IMR-90 (cell line): ENCODE measurements at regions not wholly inside any gene's neighbourhood (a gene's known extent, or its start where the extent isn't known, plus 50 kb on each side); places are given as distances from the start of the nearest gene placed in this dataset.

Experiments
- ATAC-seq: fragments of 200-7000 bp; cut with Tn5 transposase; 2 replicates; pipeline ENCODE4 v1.9.1; 2020; ENCODE audit warnings: low read depth, mild to moderate bottlenecking, moderate library complexity
- BruUV-seq: library from RNA; stranded (reverse); fragments of 400-500 nt; replicated peaks from 2 replicates; lab custom pipeline; 2021; lab: Mats Ljungman, UMichigan
- CTCF ChIA-PET: fragments of 300-600 bp; formaldehyde crosslinking; extraction: SDS; loops from one replicate; lab custom pipeline; 2021; ENCODE audit warnings: antibody characterized with exemption; lab: Yijun Ruan, JAX
- POLR2A ChIA-PET: fragments of 300-600 bp; sonication (Branson Sonifier 250); formaldehyde crosslinking; loops from one replicate; lab custom pipeline; 2022; ENCODE audit warnings: antibody characterized with exemption; ENCODE audit not compliant: unreplicated experiment; lab: Charles Lee
- DNase-seq: peaks from one replicate; pipeline ENCODE4 v3.0.0; 2013
- H2AFZ ChIP-seq: replicated peaks from 2 replicates; pipeline ENCODE3; 2013; ENCODE audit warnings: low read length, mild to moderate bottlenecking; ENCODE audit not compliant: poor library complexity
- H2AK5ac ChIP-seq: 2 replicates; pipeline ENCODE4 v1.6.1; 2013; ENCODE audit warnings: low read depth, low read length, inconsistent platforms
- H2AK9ac ChIP-seq: replicated peaks from 2 replicates; pipeline ENCODE3; 2013; ENCODE audit warnings: mild to moderate bottlenecking, low read depth, low read length, moderate library complexity; ENCODE audit not compliant: poor library complexity
- H2BK120ac ChIP-seq: 2 replicates; pipeline ENCODE4 v1.6.1; 2013; ENCODE audit warnings: low read depth, low read length, inconsistent platforms
- H2BK15ac ChIP-seq: 3 replicates; pipeline ENCODE4 v1.6.1; 2013; ENCODE audit warnings: low read depth, low read length, inconsistent platforms
- H2BK20ac ChIP-seq: 2 replicates; pipeline ENCODE4 v1.6.1; 2013; ENCODE audit warnings: low read depth, mild to moderate bottlenecking, inconsistent platforms, low read length, moderate library complexity
- H2BK5ac ChIP-seq: 2 replicates; pipeline ENCODE4 v1.6.1; 2013; ENCODE audit warnings: mild to moderate bottlenecking, low read depth, low read length, inconsistent platforms; ENCODE audit not compliant: poor library complexity, severe bottlenecking
- H3K14ac ChIP-seq: replicated peaks from 2 replicates; pipeline ENCODE4 v1.6.1; 2013; ENCODE audit warnings: low read depth, low read length, inconsistent platforms
- H3K18ac ChIP-seq: 2 replicates; pipeline ENCODE4 v1.6.1; 2013; ENCODE audit warnings: low read depth, low read length, control low read depth
- H3K23ac ChIP-seq: 2 replicates; pipeline ENCODE4 v1.6.1; 2013; ENCODE audit warnings: low read depth, low read length, inconsistent platforms
- H3K27ac ChIP-seq: 2 replicates; pipeline ENCODE4 v1.5.1; 2013; ENCODE audit warnings: mild to moderate bottlenecking, control low read depth, low read length; ENCODE audit not compliant: insufficient read depth
- H3K27me3 ChIP-seq: 2 replicates; pipeline ENCODE4 v1.6.1; 2013; ENCODE audit warnings: low read length; ENCODE audit not compliant: control insufficient read depth, insufficient read depth
- H3K36me3 ChIP-seq: 2 replicates; pipeline ENCODE4 v1.6.1; 2013; ENCODE audit warnings: low read length, mixed read lengths; ENCODE audit not compliant: control insufficient read depth, insufficient read depth
- H3K4ac ChIP-seq: 2 replicates; pipeline ENCODE4 v1.6.1; 2013; ENCODE audit warnings: low read depth, low read length, inconsistent platforms
- H3K4me1 ChIP-seq: 2 replicates; pipeline ENCODE4 v1.6.1; 2013; ENCODE audit warnings: low read length, mixed read lengths; ENCODE audit not compliant: control insufficient read depth, insufficient read depth
- H3K4me2 ChIP-seq: 2 replicates; pipeline ENCODE4 v1.6.1; 2013; ENCODE audit warnings: low read depth, mild to moderate bottlenecking, control low read depth, low read length, moderate library complexity
- H3K4me3 ChIP-seq: 2 replicates; pipeline ENCODE4 v1.5.1; 2013; ENCODE audit warnings: low read depth, mild to moderate bottlenecking, control low read depth, low read length, moderate library complexity; ENCODE audit not compliant: insufficient read depth
- H3K56ac ChIP-seq: 2 replicates; pipeline ENCODE4 v1.6.1; 2013; ENCODE audit warnings: low read length, inconsistent platforms; ENCODE audit not compliant: insufficient read depth; ENCODE audit errors: extremely low read depth
- H3K79me1 ChIP-seq, 2 experiments: 2 replicates each; pipeline ENCODE4 v1.6.1; 2013; ENCODE audit warnings: low read length in 2 of 2, inconsistent platforms in 1 of 2, low read depth in 1 of 2
- H3K9ac ChIP-seq: 2 replicates; pipeline ENCODE4 v1.6.1; 2013; ENCODE audit warnings: low read depth, low read length, control low read depth
- H3K9me1 ChIP-seq: 2 replicates; pipeline ENCODE4 v1.6.1; 2013; ENCODE audit warnings: low read length, inconsistent platforms; ENCODE audit not compliant: insufficient read depth
- H3K9me3 ChIP-seq: 2 replicates; pipeline ENCODE4 v1.6.1; 2013; ENCODE audit warnings: low read length; ENCODE audit not compliant: control insufficient read depth, insufficient read depth
- H4K20me1 ChIP-seq: 2 replicates; pipeline ENCODE4 v1.6.1; 2013; ENCODE audit warnings: low read length, inconsistent platforms; ENCODE audit not compliant: insufficient read depth
- H4K5ac ChIP-seq: 2 replicates; pipeline ENCODE4 v1.6.1; 2013; ENCODE audit warnings: mild to moderate bottlenecking, low read depth, low read length, control low read depth
- H4K8ac ChIP-seq, 2 experiments: 2 replicates each; pipeline ENCODE4 v1.6.1; 2013; ENCODE audit warnings: low read depth in 2 of 2, low read length in 2 of 2, control low read depth in 1 of 2, inconsistent platforms in 1 of 2
- H4K91ac ChIP-seq: 2 replicates; pipeline ENCODE4 v1.6.1; 2013; ENCODE audit warnings: low read depth, low read length, inconsistent platforms; ENCODE audit not compliant: insufficient read depth
- CHD1 ChIP-seq: IDR thresholded peaks from 2 replicates; pipeline ENCODE4 v1.6.1; 2012; ENCODE audit warnings: low read depth, low read length, improper control_type of control experiment
- ELK1 ChIP-seq: fragments of 150-350 bp; IDR thresholded peaks from 2 replicates; pipeline ENCODE4 v1.6.1; 2016; ENCODE audit warnings: low read depth, mild to moderate bottlenecking, low read length, moderate library complexity, borderline replicate concordance
- FOS ChIP-seq: fragments of 150-350 bp; IDR thresholded peaks from 2 replicates; pipeline ENCODE4 v1.6.1; 2016; ENCODE audit warnings: low read depth, low read length
- MAZ ChIP-seq: IDR thresholded peaks from 2 replicates; pipeline ENCODE4 v1.6.1; 2012; ENCODE audit warnings: low read depth, mild to moderate bottlenecking, low read length, improper control_type of control experiment, moderate library complexity, borderline replicate concordance
- MXI1 ChIP-seq: IDR thresholded peaks from 2 replicates; pipeline ENCODE4 v1.6.1; 2012; ENCODE audit warnings: low read depth, mild to moderate bottlenecking, low read length, moderate library complexity, borderline replicate concordance
- WGBS, 2 experiments: methylation state at CpG; one replicate each; pipeline versions ENCODE4 v1.1.5 to v1.1.7; 2013; ENCODE audit warnings: missing lambda C conversion rate in 2 of 2; ENCODE audit not compliant: insufficient read length in 1 of 2; ENCODE audit errors: extremely low coverage in 2 of 2; 5-methylcytosine and 5-hydroxymethylcytosine counted together
- dilution Hi-C: fragments of 300-500 bp; cut with HindIII; formaldehyde crosslinking; loops from one replicate; pipeline ENCODE4 v1.14.3; 2018; ENCODE audit warnings: low sequenced_read_pairs; ENCODE audit not compliant: unreplicated experiment
- in situ Hi-C: fragments of 300-500 bp; cut with MboI; formaldehyde crosslinking; loops from 3 replicates; pipeline ENCODE4 v1.14.3; 2019; ENCODE audit warnings: low sequenced_read_pairs, inconsistent platforms, mixed read lengths
- intact Hi-C: fragments of 100-400 bp; cut with micrococcal nuclease; formaldehyde crosslinking; loops from 2 replicates; pipeline ENCODE4 v1.10.0; 2022

DNA sequence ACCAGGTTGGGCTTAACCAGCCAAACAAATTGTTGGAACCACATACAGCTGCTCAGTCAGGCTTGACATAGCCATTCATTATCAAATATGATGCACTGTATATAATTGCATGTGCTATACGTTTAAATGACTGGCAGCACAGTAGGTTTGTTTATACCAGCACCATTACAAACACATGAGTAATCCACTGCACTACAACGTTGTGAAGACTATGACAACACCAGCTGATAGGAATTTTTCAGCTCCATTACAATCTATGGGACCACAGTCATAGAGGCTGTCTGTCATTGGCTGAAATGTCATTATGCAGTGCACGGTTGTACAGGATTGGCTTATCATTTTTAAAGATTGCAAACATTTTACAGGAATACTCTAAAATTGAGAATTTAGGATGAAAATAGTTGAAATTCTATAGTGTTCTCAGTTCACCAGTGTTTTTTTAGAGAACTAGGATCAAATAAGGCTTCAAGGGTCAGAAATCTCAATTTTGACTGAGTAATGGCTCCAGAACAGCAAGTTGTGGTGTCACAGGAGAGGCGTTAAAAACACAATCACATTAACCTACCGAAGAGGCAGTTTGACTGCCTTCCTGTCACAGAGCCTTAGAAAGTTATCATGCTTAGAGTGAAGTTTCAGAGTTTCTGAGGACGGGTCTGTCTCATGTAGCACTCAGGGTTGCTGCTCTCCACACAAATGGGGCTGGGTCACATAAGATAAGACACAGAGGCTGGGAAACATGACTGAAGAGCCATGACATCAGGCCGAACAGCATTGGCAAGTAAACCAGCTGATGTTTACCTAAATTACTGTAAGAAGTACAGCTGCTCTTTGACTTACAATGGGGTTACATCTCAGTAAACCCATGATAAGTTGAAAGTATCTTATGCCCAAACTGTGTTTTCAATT is 60.7 kb upstream of the SMLR1 start:
- dilution Hi-C loops, result no loop called here
- TF ChIP-seq MXI1 (no peak), FOS (no peak), ELK1 (no peak), CHD1 (no peak), MAZ (no peak)
- no peaks in the 10 kb centered on the region for H4K20me1 ChIP-seq
- ChIA-PET CTCF (no interaction called here), POLR2A (no interaction called here)
- no peak overlapping the region for H3K56ac ChIP-seq
- DNase-seq, result peak; percentile 29
- H3K4me2 ChIP-seq, result no peak overlapping the region
- H4K91ac ChIP-seq, result no peak overlapping the region
- H3K27me3 ChIP-seq, result peaks cover 14% of the 10 kb centered on the region
- H2AK9ac ChIP-seq, result no peak overlapping the region
- peak overlapping the region; percentile 79 for H2AFZ ChIP-seq
- H3K9ac ChIP-seq, result no peak overlapping the region
- no peak overlapping the region for H3K23ac ChIP-seq
- WGBS, 2 experiments, result no CpG with 5 or more reads among the region's 7 CpGs
- intact Hi-C loops, result no loop called here
- no peak overlapping the region for H2BK20ac ChIP-seq
- H3K4me1 ChIP-seq, result peaks cover 2% of the 10 kb centered on the region
- no peak overlapping the region for H2BK120ac ChIP-seq
- ATAC-seq, result peak; percentile 69; the same call in 1 of the 2 replicates
- H3K9me3 ChIP-seq, result no peaks in the 10 kb centered on the region
- H4K8ac ChIP-seq, result no peak overlapping the region
- H3K18ac ChIP-seq, result no peak overlapping the region
- H3K79me1 ChIP-seq, result no peaks in the 10 kb centered on the region
- no peak overlapping the region for H3K27ac ChIP-seq
- H2BK5ac ChIP-seq, result no peak overlapping the region
- no peak overlapping the region for H4K5ac ChIP-seq
- in situ Hi-C loops, result loop anchor here (25.0 kb wide), 1 partner anchor 704 kb away; no protein-coding TSS in a partner anchor
- no TSS peak for BruUV-seq
- H3K36me3 ChIP-seq, result no peaks in the 10 kb centered on the region
- H2AK5ac ChIP-seq, result no peak overlapping the region
- H3K4ac ChIP-seq, result no peak overlapping the region
- no peak overlapping the region for H3K14ac ChIP-seq
- H3K4me3 ChIP-seq, result no peak overlapping the region
- 0 out of 2 replicates have a peak, but pooled peaks cover 3% of the 10 kb centered on the region for H3K9me1 ChIP-seq
- H2BK15ac ChIP-seq, result no peak overlapping the region
